ENCODE measurements at regions not wholly inside any gene's neighbourhood (a gene's known extent, or its start where the extent isn't known, plus 50 kb on each side); places are given as distances from the start of the nearest gene placed in this dataset.

DNA sequence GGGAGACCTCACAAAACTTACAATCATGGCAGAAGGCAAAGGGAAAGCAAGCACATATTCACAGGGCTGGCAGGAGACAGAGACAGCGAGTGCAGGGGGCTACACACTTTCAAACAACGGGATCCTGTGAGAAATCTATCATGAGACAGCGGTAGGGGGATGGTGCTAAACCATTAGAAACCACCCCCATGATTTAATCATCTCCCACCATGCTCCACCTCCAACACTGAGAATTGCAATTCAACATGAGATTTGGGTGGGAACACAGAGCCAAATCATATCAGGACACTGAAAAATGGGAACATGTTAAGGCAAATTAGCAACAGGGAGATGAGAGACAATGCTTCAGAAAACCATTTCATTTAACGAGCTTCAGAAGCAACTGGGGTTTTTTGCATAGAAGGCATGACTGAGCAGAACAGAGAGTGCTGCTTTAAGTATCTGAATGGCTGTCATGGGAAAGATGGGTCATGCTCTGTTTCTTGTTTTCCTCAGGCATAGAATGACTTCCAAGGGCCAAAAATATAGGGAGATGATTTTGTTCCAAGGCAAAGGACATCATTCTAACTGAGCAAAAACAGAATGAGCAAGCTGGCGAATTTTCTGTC is 100.8 kb upstream of the MAP2 start:
- H3K4me3 Mint-ChIP-seq: no peak overlapping the region
- no peak overlapping the region for H3K27ac Mint-ChIP-seq
- DNase-seq (no peak), ATAC-seq (ENCODE audit: low read depth in 2 of 2) (no peak)
- H3K36me3 Mint-ChIP-seq: no peaks in the 10 kb centered on the region
- H3K9me3 Mint-ChIP-seq: no peaks in the 10 kb centered on the region
- H3K4me1 Mint-ChIP-seq: no peaks in the 10 kb centered on the region
- H3K27me3 Mint-ChIP-seq: peaks cover 8 to 24% (median 10%) of the 10 kb centered on the region in 3 donors

DNA sequence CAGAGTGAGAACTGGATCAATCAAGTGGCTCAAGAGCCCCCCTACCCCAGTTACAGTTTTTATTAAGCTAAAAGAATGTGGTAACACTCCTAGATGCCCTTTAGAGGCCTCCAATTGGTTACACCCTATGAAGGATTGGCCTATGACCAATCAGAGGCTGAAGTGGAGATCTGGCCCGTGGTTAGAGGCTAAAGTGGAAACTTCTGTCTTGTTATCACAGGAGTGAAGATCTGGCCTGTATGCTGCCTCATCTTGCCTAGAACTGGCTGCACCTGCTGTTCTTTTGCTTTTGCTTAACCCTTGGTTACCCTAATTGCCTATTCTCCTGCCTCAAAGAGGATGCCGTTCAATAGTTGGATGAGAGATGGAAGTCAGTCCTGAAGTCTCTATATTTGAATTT is 100.1 kb upstream of the MAP2 start:
- Mint-ChIP-seq H3K4me3 (no peak overlapping the region), H3K9me3 (no peaks in the 10 kb centered on the region), H3K36me3 (no peaks in the 10 kb centered on the region), H3K27me3 (peaks cover 10 to 24% (median 12%) of the 10 kb centered on the region in 3 donors), H3K4me1 (no peaks in the 10 kb centered on the region), H3K27ac (no peak overlapping the region)
- ATAC-seq (ENCODE audit: low read depth in 2 of 2) (no peak), DNase-seq (no peak)

DNA sequence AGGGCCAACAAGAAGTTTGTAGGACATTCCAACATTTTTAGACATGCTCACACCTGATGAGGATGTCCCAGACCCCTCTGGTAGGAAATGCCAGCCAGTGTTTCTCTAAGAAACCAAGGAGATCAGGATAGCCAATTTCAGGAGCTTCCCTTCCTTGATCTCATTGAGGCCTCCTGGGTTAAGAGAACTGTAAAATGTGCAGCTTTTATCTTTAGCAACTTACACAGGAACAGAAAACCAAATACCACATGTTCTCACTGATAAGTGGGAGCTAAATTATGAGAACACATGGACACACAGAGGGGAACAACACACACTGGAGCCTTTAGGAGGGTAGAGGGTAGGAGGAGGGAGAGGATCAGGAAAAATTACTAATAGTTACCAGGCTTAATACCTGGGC is 99.6 kb upstream of the MAP2 start:
- DNase-seq: no peak
- Mint-ChIP-seq H3K27ac (no peak overlapping the region), H3K4me1 (no peaks in the 10 kb centered on the region), H3K4me3 (no peak overlapping the region), H3K9me3 (no peaks in the 10 kb centered on the region), H3K36me3 (no peaks in the 10 kb centered on the region), H3K27me3 (peaks cover 10 to 24% (median 12%) of the 10 kb centered on the region in 3 donors)
- no peak for ATAC-seq (ENCODE audit: low read depth in 2 of 2)

DNA sequence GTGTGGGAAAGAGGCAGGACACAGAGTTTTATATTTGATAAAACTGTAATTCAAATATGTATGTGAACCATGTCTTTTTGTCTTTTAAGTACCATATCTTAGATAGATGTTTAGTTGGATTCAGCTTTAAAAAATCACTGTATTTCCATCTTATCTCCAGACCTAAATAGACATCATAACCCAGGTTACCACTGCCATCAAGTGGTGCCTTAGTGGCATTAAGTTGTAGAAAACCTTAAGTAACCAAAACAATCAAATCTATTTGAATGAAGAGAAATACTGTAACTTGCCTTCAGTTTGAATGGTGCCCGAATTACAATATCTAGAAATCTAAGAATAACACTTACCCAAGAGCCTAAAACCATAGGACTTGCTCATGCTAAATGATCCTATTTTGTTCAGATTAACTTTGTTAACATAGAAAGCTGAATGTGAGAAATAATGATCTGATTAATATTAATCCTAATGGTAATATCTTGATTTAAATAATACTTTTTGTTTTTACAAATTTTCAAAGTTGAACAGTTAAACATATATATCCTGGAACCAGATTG is 92.5 kb upstream of the MAP2 start:
- Mint-ChIP-seq H3K36me3 (no peaks in the 10 kb centered on the region), H3K27me3 (peaks cover 0 to 8% (median 0%) of the 10 kb centered on the region in 3 donors), H3K9me3 (peaks cover 0 to 1% (median 0%) of the 10 kb centered on the region in 7 donors), H3K4me3 (no peak overlapping the region), H3K27ac (no peak overlapping the region), H3K4me1 (no peaks in the 10 kb centered on the region)
- DNase-seq (no peak), ATAC-seq (ENCODE audit: low read depth in 2 of 2) (no peak)

DNA sequence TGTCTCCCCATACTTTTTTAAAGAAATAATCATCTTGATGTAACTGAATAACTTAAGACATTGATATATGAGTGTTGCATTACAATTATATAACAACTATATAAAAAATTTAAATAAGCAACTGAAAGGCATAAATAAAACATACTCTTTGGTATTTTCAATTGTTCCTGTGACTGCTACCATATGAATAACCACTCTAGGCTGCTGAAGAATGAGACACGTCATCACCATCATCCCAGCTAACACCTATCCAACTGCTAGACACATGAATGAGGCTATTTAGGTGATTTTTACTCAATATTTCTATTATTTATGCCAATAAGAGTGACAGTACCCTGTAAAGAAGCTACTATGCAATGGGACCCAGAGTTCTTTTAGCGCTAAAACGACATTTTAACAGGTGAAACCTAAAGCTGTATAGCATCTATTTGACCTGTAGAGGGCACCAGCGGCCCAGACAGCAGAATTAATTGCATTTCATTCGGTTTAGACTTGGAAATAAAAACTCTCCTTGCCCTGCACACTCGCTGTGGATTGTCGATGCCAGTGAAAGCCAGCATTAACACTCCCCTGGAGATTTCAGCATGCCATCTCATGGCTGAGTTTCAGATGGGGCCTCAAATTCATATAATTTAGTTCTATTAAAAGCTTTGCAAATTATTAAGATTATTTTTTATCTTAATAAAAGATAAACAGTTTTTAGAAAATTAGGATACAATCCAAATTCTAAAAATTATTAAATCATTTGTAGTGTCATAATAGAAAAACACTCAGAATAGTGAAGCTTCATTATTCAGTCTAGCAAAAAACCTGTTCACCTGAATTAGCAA is 89.4 kb upstream of the MAP2 start:
- Mint-ChIP-seq H3K36me3 (no peaks in the 10 kb centered on the region), H3K9me3 (peaks cover 0 to 1% (median 0%) of the 10 kb centered on the region in 7 donors), H3K27me3 (peaks cover 0 to 16% (median 15%) of the 10 kb centered on the region in 3 donors), H3K4me3 (no peak overlapping the region), H3K27ac (no peak overlapping the region), H3K4me1 (no peaks in the 10 kb centered on the region)
- peak; percentile 45 to 65 for ATAC-seq (ENCODE audit: low read depth in 2 of 2)
- peak; percentile 35 for DNase-seq

DNA sequence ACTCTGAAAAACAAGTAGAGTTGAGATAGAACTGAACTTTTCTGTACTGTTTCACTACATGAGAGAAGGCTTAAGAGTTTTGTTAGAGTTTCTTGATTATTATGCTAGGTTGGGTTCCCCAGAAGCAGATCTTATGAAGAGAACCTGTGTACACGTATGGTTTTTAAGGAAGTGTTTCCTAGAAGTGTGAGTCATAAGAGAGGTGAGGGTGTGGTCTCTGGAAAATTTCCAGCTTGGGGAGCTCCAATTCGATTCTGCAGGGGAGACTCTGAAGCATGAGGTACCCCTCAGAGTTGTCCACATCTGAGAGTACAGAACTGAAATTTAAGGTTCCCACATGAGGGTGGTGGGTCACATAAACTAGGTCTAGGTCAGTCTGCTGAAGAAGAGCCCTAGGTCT is 83.3 kb upstream of the MAP2 start:
- ATAC-seq (ENCODE audit: low read depth in 2 of 2): no peak
- no peak overlapping the region for H3K4me3 Mint-ChIP-seq
- no peak overlapping the region for H3K27ac Mint-ChIP-seq
- peaks cover 0 to 3% (median 0%) of the 10 kb centered on the region in 7 donors for H3K9me3 Mint-ChIP-seq
- DNase-seq: no peak
- H3K27me3 Mint-ChIP-seq: peaks cover 17 to 47% (median 22%) of the 10 kb centered on the region in 3 donors
- H3K36me3 Mint-ChIP-seq: no peaks in the 10 kb centered on the region
- H3K4me1 Mint-ChIP-seq: no peaks in the 10 kb centered on the region

DNA sequence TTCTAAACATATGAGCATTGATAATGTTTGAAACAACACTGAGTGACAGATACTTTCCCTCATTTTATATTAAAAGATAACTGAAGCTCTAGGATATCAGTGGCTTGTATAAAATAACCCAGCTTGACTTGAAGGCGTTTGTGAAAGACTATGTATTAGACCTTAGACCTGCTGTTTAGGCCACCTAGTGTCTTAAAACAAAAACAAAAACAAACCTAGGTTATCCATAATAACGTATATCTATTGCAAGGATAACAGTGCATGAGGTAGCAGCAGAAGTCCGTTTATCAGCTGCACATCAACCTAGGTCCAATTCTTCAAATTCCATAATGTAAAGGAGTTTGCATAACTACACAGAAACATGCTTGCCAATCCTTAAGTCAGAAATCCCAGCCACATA is 79.5 kb upstream of the MAP2 start:
- Mint-ChIP-seq H3K9me3 (peaks cover 0 to 3% (median 0%) of the 10 kb centered on the region in 7 donors), H3K4me1 (peaks cover 0 to 4% (median 0%) of the 10 kb centered on the region in 3 donors), H3K36me3 (no peaks in the 10 kb centered on the region), H3K4me3 (no peak overlapping the region), H3K27me3 (peaks cover 19 to 37% (median 28%) of the 10 kb centered on the region in 3 donors), H3K27ac (no peak overlapping the region)
- ATAC-seq (ENCODE audit: low read depth in 2 of 2) (no peak), DNase-seq (no peak)

DNA sequence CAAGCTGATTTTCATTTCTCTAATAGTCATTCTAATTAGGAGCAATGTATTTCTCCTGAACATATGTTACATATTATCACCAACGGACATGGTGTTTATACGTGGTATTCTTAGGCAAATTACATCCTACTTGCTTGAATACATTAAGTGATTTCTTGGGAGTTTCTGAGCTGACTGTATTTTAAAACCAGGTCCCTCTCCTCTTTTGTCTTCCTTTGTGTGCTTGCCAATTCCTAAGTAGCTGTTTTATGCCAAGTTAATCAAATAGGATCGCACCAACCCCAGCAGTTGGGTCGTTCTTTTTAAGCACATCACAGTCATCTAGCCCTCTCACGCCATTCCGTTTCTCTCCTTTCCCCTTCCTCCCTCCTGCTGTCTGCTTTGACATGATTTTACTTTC is 75.4 kb upstream of the MAP2 start:
- Mint-ChIP-seq H3K36me3 (no peaks in the 10 kb centered on the region), H3K4me1 (peaks cover 0 to 5% (median 0%) of the 10 kb centered on the region in 3 donors), H3K27me3 (peaks cover 10 to 23% (median 14%) of the 10 kb centered on the region in 3 donors), H3K9me3 (peaks cover 0 to 2% (median 0%) of the 10 kb centered on the region in 7 donors), H3K27ac (no peak overlapping the region), H3K4me3 (no peak overlapping the region)
- ATAC-seq (ENCODE audit: low read depth in 2 of 2): no peak
- no peak for DNase-seq

DNA sequence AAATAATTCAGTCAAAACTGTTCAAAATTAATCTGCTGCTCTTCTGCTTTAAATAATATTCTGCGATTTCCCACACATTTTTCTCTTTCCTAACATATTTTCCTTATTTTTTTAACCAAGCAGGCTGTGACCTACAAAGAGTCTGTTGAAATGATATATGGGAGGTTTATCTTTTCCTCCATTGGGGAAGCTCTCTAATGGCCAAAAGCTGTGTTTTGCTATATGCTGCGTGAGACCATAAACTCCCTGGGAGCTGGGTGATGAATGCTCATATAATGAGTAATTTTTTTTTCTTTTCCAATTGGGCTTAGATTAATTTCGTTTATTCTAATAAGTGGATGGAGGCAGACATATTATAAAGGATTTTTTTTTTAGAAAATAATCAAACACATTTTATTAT is 72.2 kb upstream of the MAP2 start:
- no peak for DNase-seq
- H3K27me3 Mint-ChIP-seq: peaks cover 23 to 27% (median 27%) of the 10 kb centered on the region in 3 donors
- no peak overlapping the region for H3K4me3 Mint-ChIP-seq
- no peak overlapping the region for H3K27ac Mint-ChIP-seq
- peaks cover 0 to 11% (median 4%) of the 10 kb centered on the region in 7 donors for H3K9me3 Mint-ChIP-seq
- peaks cover 0 to 11% of the 10 kb centered on the region in 2 donors for H3K36me3 Mint-ChIP-seq
- ATAC-seq (ENCODE audit: low read depth in 2 of 2): no peak
- peaks cover 0 to 5% (median 0%) of the 10 kb centered on the region in 3 donors for H3K4me1 Mint-ChIP-seq

DNA sequence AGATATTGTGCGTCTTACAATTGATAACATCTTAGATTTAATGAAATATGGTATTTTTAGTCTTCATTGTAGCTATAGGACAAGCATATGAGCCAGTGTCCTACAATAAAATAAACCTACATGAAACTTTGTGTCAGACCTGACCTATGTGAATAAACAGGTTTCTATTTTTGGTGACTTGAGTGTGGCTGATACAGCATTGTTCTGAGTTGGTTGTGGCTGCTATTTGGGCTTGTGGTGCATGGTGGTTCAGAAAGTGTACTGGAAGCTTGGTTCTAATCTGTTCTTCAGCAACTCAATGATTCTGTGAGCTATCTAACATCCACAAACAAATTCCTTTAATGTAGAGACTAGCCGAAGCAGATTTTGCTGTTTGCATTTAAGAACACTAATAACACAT is 64.9 kb upstream of the MAP2 start:
- Mint-ChIP-seq H3K27me3 (peaks cover 21 to 36% (median 25%) of the 10 kb centered on the region in 3 donors), H3K36me3 (peaks cover 0 to 11% of the 10 kb centered on the region in 2 donors), H3K27ac (no peak overlapping the region)

DNA sequence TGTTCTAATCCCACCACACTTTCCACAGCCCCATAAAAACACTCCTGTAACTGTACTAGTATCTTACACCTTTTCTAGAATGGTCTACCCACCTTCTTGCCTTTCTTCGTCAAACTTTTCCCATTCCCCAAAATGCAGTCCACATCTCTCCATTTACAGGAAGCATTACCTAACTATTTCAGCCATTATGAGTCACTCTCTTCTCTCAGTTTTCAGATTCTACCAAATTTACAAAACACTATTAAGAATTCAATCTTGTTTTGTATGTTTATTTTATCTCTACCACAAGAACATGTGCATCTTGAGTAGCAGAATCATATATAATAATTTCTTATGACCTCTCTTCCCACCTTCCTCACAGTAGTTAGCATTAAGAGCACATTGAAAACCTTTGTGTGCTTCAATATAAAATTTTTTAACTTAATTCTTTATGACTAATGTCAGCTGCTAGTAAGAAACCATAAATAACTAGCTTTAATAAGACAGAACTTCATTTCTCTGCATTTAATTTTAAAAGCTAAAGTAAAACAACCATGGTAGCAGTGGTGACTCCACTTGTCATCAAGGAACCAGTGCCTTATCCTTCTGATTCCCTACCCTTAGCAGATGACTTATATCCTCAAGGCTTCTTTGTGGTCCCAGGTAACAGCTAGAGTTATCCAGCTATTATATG is 56.6 kb upstream of the MAP2 start:
- H3K4me3 Mint-ChIP-seq: no peak overlapping the region
- DNase-seq: no peak
- H3K27ac Mint-ChIP-seq: no peak overlapping the region
- peaks cover 26 to 56% (median 39%) of the 10 kb centered on the region in 3 donors for H3K27me3 Mint-ChIP-seq
- no peak for ATAC-seq (ENCODE audit: low read depth in 2 of 2)
- H3K36me3 Mint-ChIP-seq: peaks cover 0 to 7% of the 10 kb centered on the region in 2 donors
- H3K4me1 Mint-ChIP-seq: no peaks in the 10 kb centered on the region
- H3K9me3 Mint-ChIP-seq: peaks cover 5 to 14% (median 8%) of the 10 kb centered on the region in 7 donors

More for the DNA sequence above, 64.9 kb upstream of the MAP2 start:
- no peak for DNase-seq
- peaks cover 0 to 11% (median 4%) of the 10 kb centered on the region in 7 donors for H3K9me3 Mint-ChIP-seq
- no peaks in the 10 kb centered on the region for H3K4me1 Mint-ChIP-seq
- H3K4me3 Mint-ChIP-seq: no peak overlapping the region
- ATAC-seq (ENCODE audit: low read depth in 2 of 2): no peak

DNA sequence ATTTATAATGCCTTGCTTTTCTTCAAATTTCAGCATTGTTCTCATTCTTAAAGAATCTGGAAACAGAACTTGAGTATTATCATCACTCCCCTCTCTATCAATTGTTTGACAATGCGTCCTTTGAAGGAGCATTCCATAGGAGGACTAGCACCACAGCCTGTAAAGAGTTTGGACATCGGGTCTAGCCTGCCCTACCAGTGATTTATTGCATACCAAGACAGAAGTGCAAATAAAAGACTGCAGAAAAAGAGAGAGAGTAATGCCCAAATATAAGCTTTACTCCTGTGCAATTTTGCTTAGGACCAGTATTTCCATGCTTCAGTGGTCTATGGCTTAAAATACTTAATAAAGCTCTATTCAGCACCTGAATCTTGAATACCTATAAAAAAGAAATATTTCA is 55.4 kb upstream of the MAP2 start:
- Mint-ChIP-seq H3K4me1 (no peaks in the 10 kb centered on the region), H3K27me3 (peaks cover 38 to 63% (median 43%) of the 10 kb centered on the region in 3 donors), H3K4me3 (no peak overlapping the region)

DNA sequence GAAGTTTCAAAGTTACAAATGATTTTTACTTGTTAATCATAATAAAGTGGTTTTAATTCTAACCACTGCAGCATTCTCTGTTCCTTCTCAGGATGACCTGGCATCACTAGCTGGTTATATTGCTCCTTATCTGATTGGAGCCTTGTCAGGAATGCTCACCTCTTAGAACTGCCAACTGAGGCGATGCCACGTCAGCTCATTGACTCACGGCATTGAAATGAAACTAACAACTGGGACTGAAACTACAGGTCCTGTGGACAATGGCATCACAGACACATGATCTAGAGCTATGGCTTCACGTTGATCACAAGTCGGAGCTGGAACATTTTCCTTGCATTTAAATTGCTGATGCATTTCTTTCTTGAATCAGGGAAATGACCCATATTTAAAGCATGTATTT is 54.9 kb upstream of the MAP2 start:
- Mint-ChIP-seq H3K27me3 (peaks cover 43 to 62% (median 46%) of the 10 kb centered on the region in 3 donors), H3K36me3 (peaks cover 7 to 9% of the 10 kb centered on the region in 2 donors), H3K4me3 (no peak overlapping the region), H3K4me1 (no peaks in the 10 kb centered on the region), H3K27ac (no peak overlapping the region), H3K9me3 (peaks cover 5 to 32% (median 21%) of the 10 kb centered on the region in 7 donors)
- no peak for ATAC-seq (ENCODE audit: low read depth in 2 of 2)
- no peak for DNase-seq

More for the DNA sequence above, 55.4 kb upstream of the MAP2 start:
- Mint-ChIP-seq H3K27ac (no peak overlapping the region), H3K9me3 (peaks cover 5 to 26% (median 18%) of the 10 kb centered on the region in 7 donors), H3K36me3 (peaks cover 5 to 9% of the 10 kb centered on the region in 2 donors)
- ATAC-seq (ENCODE audit: low read depth in 2 of 2): no peak
- DNase-seq: no peak

All from naive B cell (primary cell).